BLaER1 treated with 17β-estradiol and CSF1 and Interleukin-3, amounts not matched to agents 10 nM and 100 nM (cell line): ENCODE measurements at regions not wholly inside any gene's neighbourhood (a gene's known extent, or its start where the extent isn't known, plus 50 kb on each side); places are given as distances from the start of the nearest gene placed in this dataset.
A peak's percentile ranks its signal among the peaks of the same experiment; 100 is the strongest.

Experiments
- H3K27ac ChIP-seq, 11 experiments: shearing (Covaris generic); formaldehyde crosslinking; 2 replicates each; pipeline ENCODE4 v1.8.1; 2022
- H3K27me3 ChIP-seq, 11 experiments: shearing (Covaris generic); formaldehyde crosslinking; 2 replicates each; pipeline ENCODE4 v1.8.1; 2022
- H3K36me3 ChIP-seq, 11 experiments: shearing (Covaris generic); formaldehyde crosslinking; 2 replicates each; pipeline ENCODE4 v1.8.1; 2022
- H3K4me1 ChIP-seq, 10 experiments: shearing (Covaris generic); formaldehyde crosslinking; 2 replicates each; pipeline ENCODE4 v1.8.1; 2022
- H3K4me2 ChIP-seq, 11 experiments: shearing (Covaris generic); formaldehyde crosslinking; 2 replicates each; pipeline ENCODE4 v1.8.1; 2022
- H3K4me3 ChIP-seq, 10 experiments: shearing (Covaris generic); formaldehyde crosslinking; 2 replicates each; pipeline ENCODE4 v1.8.1; 2022
- H3K9ac ChIP-seq, 11 experiments: shearing (Covaris generic); formaldehyde crosslinking; 2 replicates each; pipeline ENCODE4 v1.8.1; 2022
- H3K9me3 ChIP-seq, 11 experiments: shearing (Covaris generic); formaldehyde crosslinking; replicated peaks in 1 of 11; 2 replicates each; pipeline ENCODE4 v1.8.1; 2022
- H4K20me1 ChIP-seq, 11 experiments: shearing (Covaris generic); formaldehyde crosslinking; 2 replicates each; pipeline ENCODE4 v1.8.1; 2022
- Cebpa-rat ChIP-seq, 11 experiments: shearing (Covaris generic); IDR thresholded peaks; 2 replicates each; pipeline ENCODE4 v1.8.1; 2022

DNA sequence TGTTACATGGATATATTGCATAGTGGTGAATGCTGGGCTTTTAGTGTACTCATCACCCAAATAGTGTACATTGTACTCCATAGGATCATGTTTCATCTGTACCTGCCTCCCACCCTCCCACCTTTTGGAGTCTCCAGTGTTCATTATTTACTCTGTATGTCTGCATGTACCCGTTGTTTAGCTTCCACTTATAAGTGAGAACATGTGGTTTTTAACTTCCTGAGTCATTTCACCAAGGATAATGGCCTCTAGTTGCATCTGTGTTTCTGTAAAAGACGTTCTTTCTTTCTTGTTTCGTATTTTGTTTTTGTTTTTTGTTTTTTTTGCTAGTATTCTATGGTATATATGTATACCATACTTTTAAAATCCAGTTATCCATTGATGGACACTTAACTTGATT lies 107.5 kb downstream of the MSTN start:
- peaks cover 7 to 27% (median 18%) of the 10 kb centered on the region in 10 experiments; a peak in 17 of 20 replicates for H3K4me1 ChIP-seq
- H3K27ac ChIP-seq = no peak overlapping the region
- H3K4me2 ChIP-seq = peak overlapping the region in 1 of 11 experiments; percentile 29; a peak in 1 of 22 replicates
- no peak overlapping the region for H3K9ac ChIP-seq
- no peak overlapping the region for H3K4me3 ChIP-seq
- no peaks in the 10 kb centered on the region for H3K36me3 ChIP-seq
- peaks cover 0 to 6% (median 0%) of the 10 kb centered on the region in 11 experiments; a peak in 1 of 22 replicates for H3K9me3 ChIP-seq
- no peaks in the 10 kb centered on the region for H4K20me1 ChIP-seq
- no peak for TF ChIP-seq Cebpa-rat (IDR thresholded peaks at IDR 0.05)
- H3K27me3 ChIP-seq = no peaks in the 10 kb centered on the region

- H3K27me3 ChIP-seq = no peaks in the 10 kb centered on the region
- peak overlapping the region in 9 of 11 experiments; percentile 2 to 51 (median 30); a peak in 12 of 22 replicates for H3K27ac ChIP-seq
- H3K4me2 ChIP-seq = peak overlapping the region; percentile 1 to 55 (median 33); a peak in 15 of 22 replicates
- peaks cover 7 to 27% (median 18%) of the 10 kb centered on the region in 10 experiments; a peak in 17 of 20 replicates for H3K4me1 ChIP-seq
- no peak overlapping the region for H3K9ac ChIP-seq
- H3K4me3 ChIP-seq = no peak overlapping the region
- no peak for TF ChIP-seq Cebpa-rat (IDR thresholded peaks at IDR 0.05)
- no peaks in the 10 kb centered on the region for H3K36me3 ChIP-seq
- H3K9me3 ChIP-seq = peaks cover 0 to 6% (median 0%) of the 10 kb centered on the region in 11 experiments; a peak in 1 of 22 replicates
- H4K20me1 ChIP-seq = no peaks in the 10 kb centered on the region
These were observed 109.9 kb downstream of the MSTN start for GRCh38 chr2:189952536-189953109.

- no peak overlapping the region for H3K9ac ChIP-seq
- TF ChIP-seq Cebpa-rat (IDR thresholded peaks at IDR 0.05) = no peak
- H3K36me3 ChIP-seq = no peaks in the 10 kb centered on the region
- H3K4me2 ChIP-seq = peak overlapping the region; percentile 1 to 55 (median 27); a peak in 13 of 22 replicates
- H4K20me1 ChIP-seq = no peaks in the 10 kb centered on the region
- H3K9me3 ChIP-seq = peaks cover 0 to 6% (median 0%) of the 10 kb centered on the region in 11 experiments; a peak in 1 of 22 replicates
- peak overlapping the region in 9 of 11 experiments; percentile 2 to 43 (median 18); a peak in 8 of 22 replicates for H3K27ac ChIP-seq
- H3K4me3 ChIP-seq = no peak overlapping the region
- peaks cover 7 to 27% (median 18%) of the 10 kb centered on the region in 10 experiments; a peak in 17 of 20 replicates for H3K4me1 ChIP-seq
- no peaks in the 10 kb centered on the region for H3K27me3 ChIP-seq
These were observed 110.6 kb downstream of the MSTN start for GRCh38 chr2:189951791-189952535.

GRCh38 chr2:189943009-189943408 lies 119.5 kb downstream of the MSTN start:
- Histone ChIP-seq H3K36me3 (no peaks in the 10 kb centered on the region; a peak in 1 of 22 replicates), H3K4me1 (peaks cover 0 to 1% (median 0%) of the 10 kb centered on the region in 10 experiments; a peak in 3 of 20 replicates), H3K27me3 (no peaks in the 10 kb centered on the region), H3K27ac (no peak overlapping the region), H3K4me3 (no peak overlapping the region), H3K4me2 (no peak overlapping the region), H3K9ac (no peak overlapping the region), H4K20me1 (no peaks in the 10 kb centered on the region), H3K9me3 (peaks cover 49 to 58% (median 55%) of the 10 kb centered on the region in 11 experiments)
- no peak for TF ChIP-seq Cebpa-rat (IDR thresholded peaks at IDR 0.05)

- H3K27ac ChIP-seq = no peak overlapping the region
- no peak overlapping the region for H3K4me2 ChIP-seq
- H3K9me3 ChIP-seq = peaks cover 49 to 58% (median 55%) of the 10 kb centered on the region in 11 experiments
- H3K4me3 ChIP-seq = no peak overlapping the region
- TF ChIP-seq Cebpa-rat (IDR thresholded peaks at IDR 0.05) = no peak
- H3K4me1 ChIP-seq = peaks cover 0 to 12% (median 0%) of the 10 kb centered on the region in 10 experiments; a peak in 6 of 20 replicates
- no peaks in the 10 kb centered on the region for H4K20me1 ChIP-seq
- no peaks in the 10 kb centered on the region for H3K27me3 ChIP-seq
- H3K9ac ChIP-seq = no peak overlapping the region
- no peaks in the 10 kb centered on the region; a peak in 1 of 22 replicates for H3K36me3 ChIP-seq
These were observed 121.6 kb downstream of the MSTN start for GRCh38 chr2:189940913-189941312.

DNA sequence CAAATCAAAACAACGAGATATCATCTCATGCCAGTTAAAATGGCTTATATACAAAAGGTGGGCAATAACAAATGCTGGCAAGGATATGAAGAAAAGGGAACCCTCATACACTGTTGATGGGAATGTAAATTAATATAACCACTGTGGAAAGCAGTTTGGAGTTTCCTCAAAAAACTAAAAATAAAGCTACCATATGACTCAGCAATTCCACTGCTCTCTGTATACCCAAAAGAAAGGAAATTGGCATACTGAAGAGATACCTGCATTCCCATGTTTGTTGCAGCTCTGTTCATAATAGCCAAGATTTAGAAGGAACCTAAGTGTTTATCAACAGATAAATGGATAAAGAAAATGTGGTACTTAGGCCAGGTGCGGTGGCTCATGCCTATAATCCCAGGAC lies 124.8 kb downstream of the MSTN start:
- no peaks in the 10 kb centered on the region for H4K20me1 ChIP-seq
- no peaks in the 10 kb centered on the region for H3K27me3 ChIP-seq
- no peak overlapping the region for H3K27ac ChIP-seq
- H3K9ac ChIP-seq = no peak overlapping the region
- H3K36me3 ChIP-seq = no peaks in the 10 kb centered on the region
- no peak for TF ChIP-seq Cebpa-rat (IDR thresholded peaks at IDR 0.05)
- H3K9me3 ChIP-seq = peaks cover 36 to 42% (median 38%) of the 10 kb centered on the region in 11 experiments
- no peak overlapping the region for H3K4me3 ChIP-seq
- H3K4me2 ChIP-seq = peak overlapping the region in 3 of 11 experiments; percentile 21 to 61 (median 37); a peak in 3 of 22 replicates
- H3K4me1 ChIP-seq = peaks cover 0 to 12% (median 0%) of the 10 kb centered on the region in 10 experiments; a peak in 6 of 20 replicates

- Histone ChIP-seq H3K27me3 (no peaks in the 10 kb centered on the region), H3K36me3 (no peaks in the 10 kb centered on the region), H3K4me2 (no peak overlapping the region), H3K4me3 (no peak overlapping the region), H3K9ac (no peak overlapping the region), H3K27ac (no peak overlapping the region), H3K4me1 (peaks cover 0 to 12% (median 0%) of the 10 kb centered on the region in 10 experiments; a peak in 6 of 20 replicates), H3K9me3 (peaks cover 0 to 10% (median 3%) of the 10 kb centered on the region in 11 experiments; a peak in 13 of 22 replicates), H4K20me1 (no peaks in the 10 kb centered on the region)
- TF ChIP-seq Cebpa-rat (IDR thresholded peaks at IDR 0.05) = no peak
These were observed 128.6 kb downstream of the MSTN start for GRCh38 chr2:189933911-189934399.

DNA sequence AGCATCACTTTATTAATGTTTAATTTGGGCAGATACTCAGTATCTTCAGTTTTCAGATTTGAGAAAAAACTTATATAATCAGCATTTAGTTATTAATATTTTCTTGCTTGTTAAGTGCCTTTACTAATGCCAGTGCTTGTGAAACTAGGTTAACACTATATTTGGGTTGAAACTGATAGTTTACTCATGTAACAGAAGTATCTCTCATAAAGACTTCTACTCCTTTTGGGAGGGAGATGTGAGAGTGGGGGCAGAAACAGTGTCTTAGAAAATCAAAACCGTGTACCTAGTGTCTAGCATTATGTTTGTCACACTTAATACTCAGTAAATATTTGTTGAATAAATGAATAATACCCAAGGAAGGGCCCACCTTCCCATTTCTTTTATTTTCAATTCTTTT lies 129.5 kb downstream of the MSTN start:
- Histone ChIP-seq H3K27me3 (no peaks in the 10 kb centered on the region), H3K4me1 (peaks cover 0 to 11% (median 0%) of the 10 kb centered on the region in 10 experiments; a peak in 6 of 20 replicates), H3K27ac (no peak overlapping the region), H3K36me3 (no peaks in the 10 kb centered on the region), H3K4me2 (no peak overlapping the region), H3K9ac (no peak overlapping the region), H3K4me3 (no peak overlapping the region), H4K20me1 (no peaks in the 10 kb centered on the region), H3K9me3 (peaks cover 0 to 4% (median 0%) of the 10 kb centered on the region in 11 experiments; a peak in 1 of 22 replicates)
- TF ChIP-seq Cebpa-rat (IDR thresholded peaks at IDR 0.05) = no peak

DNA sequence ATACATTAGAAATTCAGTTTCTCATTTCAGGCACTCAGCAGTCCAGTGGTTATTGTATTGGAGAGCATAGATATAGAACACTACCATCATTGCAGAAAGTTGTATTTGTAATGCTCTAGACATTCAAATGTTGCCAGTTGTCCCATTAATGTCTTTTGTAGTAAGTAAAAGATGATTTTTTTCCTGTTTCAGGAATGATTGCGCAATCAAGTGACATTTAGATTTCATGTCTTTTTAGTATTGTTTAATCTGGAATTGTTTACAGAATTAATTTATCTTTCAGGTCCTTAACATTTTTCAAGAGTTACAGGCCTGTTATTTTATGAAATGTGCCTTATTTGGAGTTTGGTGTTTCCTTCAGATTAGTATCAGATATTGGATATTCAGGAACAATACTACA lies 134.7 kb downstream of the MSTN start:
- Histone ChIP-seq H3K9ac (no peak overlapping the region), H3K4me2 (no peak overlapping the region), H3K9me3 (no peaks in the 10 kb centered on the region), H3K4me1 (no peaks in the 10 kb centered on the region), H3K27ac (no peak overlapping the region), H3K36me3 (no peaks in the 10 kb centered on the region), H3K27me3 (no peaks in the 10 kb centered on the region), H3K4me3 (no peak overlapping the region), H4K20me1 (no peaks in the 10 kb centered on the region)
- TF ChIP-seq Cebpa-rat (IDR thresholded peaks at IDR 0.05) = peak in 6 of 11 experiments; percentile 63 to 99 (median 88); a peak in 9 of 22 replicates
